HepG2 (cell line): ENCODE measurements at regions not wholly inside any gene's neighbourhood (a gene's known extent, or its start where the extent isn't known, plus 50 kb on each side); places are given as distances from the start of the nearest gene placed in this dataset.

Experiments
- ATAC-seq: fragments of 200-7000 bp; cut with Tn5 transposase; 3 replicates; pipeline ENCODE4 v1.9.1; 2020; ENCODE audit warnings: mild to moderate bottlenecking, moderate library complexity
- BruUV-seq: library from RNA; stranded (reverse); fragments of 400-500 nt; replicated peaks from 2 replicates; lab custom pipeline; 2021; lab: Mats Ljungman, UMichigan
- CTCF ChIA-PET: fragments of 300-600 bp; formaldehyde crosslinking; extraction: SDS; loops from one replicate; lab custom pipeline; 2021; ENCODE audit warnings: low total read pairs, inconsistent platforms, low intra/inter-chr PET ratio; lab: Yijun Ruan, JAX
- POLR2A ChIA-PET: fragments of 350-600 bp; sonication (Branson Sonifier 250); formaldehyde crosslinking; loops from one replicate; lab custom pipeline; 2020; ENCODE audit warnings: antibody characterized with exemption, inconsistent platforms; lab: Yijun Ruan, JAX
- DNase-seq: peaks from one replicate; pipeline ENCODE4 v3.0.0-alpha.2; 2015; ENCODE audit warnings: low spot score
- FAIRE-seq: peaks from 3 replicates; lab custom pipeline; 2011; peaks lifted over from hg19 to GRCh38; lab: Jason Lieb, UNC
- H2AFZ ChIP-seq: one replicate; pipeline ENCODE4 v1.6.1; 2011; ENCODE audit warnings: low read length, inconsistent platforms
- H3K27ac ChIP-seq: fragments of 300-600 bp; 3 replicates; pipeline ENCODE4 v1.8.0; 2011; ENCODE audit warnings: mixed run types, mild to moderate bottlenecking, mixed read lengths, low read length, inconsistent platforms; ENCODE audit not compliant: insufficient read depth; ENCODE audit errors: extremely low read length
- H3K27me3 ChIP-seq, 2 experiments: fragments of 200-600 bp in 1 of 2; 2 replicates in 1 of 2; 3 replicates in 1 of 2; pipeline versions ENCODE4 v1.6.0 to v1.8.0; 2011; ENCODE audit warnings: low read length in 2 of 2, mild to moderate bottlenecking in 2 of 2, moderate library complexity in 2 of 2, inconsistent platforms in 1 of 2; ENCODE audit not compliant: insufficient read depth in 2 of 2, control insufficient read depth in 1 of 2
- H3K36me3 ChIP-seq, 2 experiments: fragments of 200-600 bp in 1 of 2; replicated peaks in 1 of 2; 2 replicates in 1 of 2; 3 replicates in 1 of 2; pipeline versions ENCODE4 v1.5.1 to v1.8.0; 2011; ENCODE audit warnings: low read length in 2 of 2, inconsistent platforms in 1 of 2; ENCODE audit not compliant: insufficient read depth in 2 of 2, control insufficient read depth in 1 of 2
- H3K4me1 ChIP-seq: 2 replicates; pipeline ENCODE4 v1.5.1; 2012; ENCODE audit warnings: low read length, inconsistent platforms; ENCODE audit not compliant: insufficient read depth
- H3K4me2 ChIP-seq: 2 replicates; pipeline ENCODE4 v1.6.0; 2011; ENCODE audit warnings: low read depth, low read length, inconsistent platforms
- H3K4me3 ChIP-seq, 3 experiments: fragments of 200-600 bp in 1 of 3; sonication (generic), shearing (Covaris generic) in 1 of 3; replicated peaks in 1 of 3; 2 replicates each; pipeline ENCODE4 v1.5.1; 2011 to 2016; ENCODE audit warnings: low read length in 3 of 3, inconsistent platforms in 2 of 3, low read depth in 2 of 3, mild to moderate bottlenecking in 2 of 3, control low read depth in 1 of 3, mixed read lengths in 1 of 3; ENCODE audit not compliant: insufficient read depth in 1 of 3
- H3K79me2 ChIP-seq: one replicate; pipeline ENCODE4 v1.6.1; 2011; ENCODE audit warnings: low read length, inconsistent platforms; ENCODE audit not compliant: insufficient read depth
- H3K9ac ChIP-seq: 2 replicates; pipeline ENCODE4 v1.6.0; 2011; ENCODE audit warnings: mild to moderate bottlenecking, low read depth, low read length, inconsistent platforms; ENCODE audit not compliant: insufficient read depth
- H3K9me3 ChIP-seq: 2 replicates; pipeline ENCODE4 v1.5.1; 2012; ENCODE audit warnings: mild to moderate bottlenecking, low read length
- H4K20me1 ChIP-seq: 2 replicates; pipeline ENCODE4 v1.6.0; 2011; ENCODE audit warnings: inconsistent platforms, mild to moderate bottlenecking, low read length, moderate library complexity; ENCODE audit not compliant: insufficient read depth
- AHDC1 ChIP-seq: sonication (generic); formaldehyde crosslinking; IDR thresholded peaks from 2 replicates; pipeline ENCODE4 v1.5.1; 2020; ENCODE audit warnings: mild to moderate bottlenecking, missing genetic modification reagents, borderline replicate concordance
- BHLHE40 ChIP-seq: IDR thresholded peaks from 2 replicates; pipeline ENCODE4 v1.6.1; 2011; ENCODE audit warnings: low read length, improper control_type of control experiment
- CEBPZ ChIP-seq: IDR thresholded peaks from 2 replicates; pipeline ENCODE4 v1.6.1; 2012; ENCODE audit warnings: low read length, improper control_type of control experiment
- FOXC1 ChIP-seq: sonication (generic); formaldehyde crosslinking; IDR thresholded peaks from 2 replicates; pipeline ENCODE4 v1.8.0; 2022; ENCODE audit warnings: mild to moderate bottlenecking, missing genetic modification reagents, borderline replicate concordance
- MZF1 ChIP-seq: sonication (generic); formaldehyde crosslinking; IDR thresholded peaks from 2 replicates; pipeline ENCODE4 v1.8.1; 2023; ENCODE audit warnings: mild to moderate bottlenecking, missing genetic modification reagents, borderline replicate concordance
- NFIB ChIP-seq: sonication (generic); formaldehyde crosslinking; IDR thresholded peaks from 2 replicates; pipeline ENCODE4 v1.9.0; 2021; ENCODE audit warnings: missing genetic modification reagents, mild to moderate bottlenecking, borderline replicate concordance
- SRSF4 ChIP-seq: fragments of 200-400 bp; formaldehyde crosslinking; IDR thresholded peaks from one replicate; pipeline ENCODE4 v1.6.1; 2018; ENCODE audit warnings: mild to moderate bottlenecking, low read depth, low read length, moderate library complexity; ENCODE audit not compliant: poor library complexity, severe bottlenecking
- TP53 ChIP-seq: sonication (generic); formaldehyde crosslinking; conservative IDR thresholded peaks from 2 replicates; pipeline ENCODE4 v1.4.0; 2020; ENCODE audit warnings: missing genetic modification reagents
- ZBTB26 ChIP-seq: IDR thresholded peaks from 2 replicates; pipeline ENCODE4 v1.6.1; 2016; ENCODE audit warnings: missing compliant biosample characterization, missing genetic modification reagents, borderline replicate concordance
- ZFP90 ChIP-seq: sonication (generic); formaldehyde crosslinking; IDR thresholded peaks from 2 replicates; pipeline ENCODE4 v1.8.0; 2022; ENCODE audit warnings: missing genetic modification reagents, mild to moderate bottlenecking, inconsistent platforms, borderline replicate concordance
- ZSCAN21 ChIP-seq: sonication (generic); formaldehyde crosslinking; IDR thresholded peaks from 2 replicates; pipeline ENCODE4 v1.8.0; 2022; ENCODE audit warnings: mild to moderate bottlenecking, missing genetic modification reagents, moderate library complexity, borderline replicate concordance
- WGBS: methylation state at CpG from one replicate; pipeline ENCODE4 v1.1.6; 2017; ENCODE audit warnings: low lambda C conversion rate; 5-methylcytosine and 5-hydroxymethylcytosine counted together
- in situ Hi-C: cut with HindIII; loops from 2 replicates; pipeline ENCODE4 v1.10.0; 2017; ENCODE audit warnings: low pct_unique_long_range_greater_than_20kb; ENCODE audit not compliant: extremely low pct_ligation_motif_present
- intact Hi-C: fragments of 100-400 bp; cut with micrococcal nuclease; formaldehyde crosslinking; loops from one replicate; pipeline ENCODE4 v1.10.0; 2022; ENCODE audit not compliant: unreplicated experiment
- TF ChIP-seq, protein P1 (sequence below): fragments of 450-650 bp; IDR thresholded peaks from 2 replicates; pipeline ENCODE4 v1.6.1; 2016

GRCh38 chr15:72994534-72995177 is 57.6 kb upstream of the NEO1 start:
- no peak overlapping the region for H3K27ac ChIP-seq
- no peaks in the 10 kb centered on the region for H3K36me3 ChIP-seq
- POLR2A ChIA-PET = no interaction called here
- no peak overlapping the region for H3K4me3 ChIP-seq
- no TSS peak for BruUV-seq
- H3K79me2 ChIP-seq = no peaks in the 10 kb centered on the region
- FAIRE-seq = no peak
- H3K9me3 ChIP-seq = no peaks in the 10 kb centered on the region
- 24% methylated on average over 9 of the region's 9 CpGs for WGBS
- no peak overlapping the region for H3K4me2 ChIP-seq
- H3K9ac ChIP-seq = no peak overlapping the region
- in situ Hi-C loops = no loop called here
- intact Hi-C loops = no loop called here
- no peaks in the 10 kb centered on the region for H4K20me1 ChIP-seq
- H3K27me3 ChIP-seq = peaks cover 0 to 31% of the 10 kb centered on the region in 2 experiments; a peak in 3 of 5 replicates
- no peak for DNase-seq
- ATAC-seq = no peak
- no peak overlapping the region for H2AFZ ChIP-seq
- no peaks in the 10 kb centered on the region for H3K4me1 ChIP-seq
- CTCF ChIA-PET = no interaction called here
- TF ChIP-seq MZF1 (no peak), ZBTB26 (CRISPR knock-in tag) (no peak), AHDC1 (CRISPR knock-in tag) (no peak), TP53 (CRISPR knock-in tag) (no peak), FOXC1 (CRISPR knock-in tag) (no peak), CEBPZ (no peak), SRSF4 (no peak), NFIB (CRISPR knock-in tag) (no peak), ZSCAN21 (CRISPR knock-in tag) (no peak), ZFP90 (CRISPR knock-in tag) (no peak), BHLHE40 (no peak)
- TF ChIP-seq, protein P1, sequence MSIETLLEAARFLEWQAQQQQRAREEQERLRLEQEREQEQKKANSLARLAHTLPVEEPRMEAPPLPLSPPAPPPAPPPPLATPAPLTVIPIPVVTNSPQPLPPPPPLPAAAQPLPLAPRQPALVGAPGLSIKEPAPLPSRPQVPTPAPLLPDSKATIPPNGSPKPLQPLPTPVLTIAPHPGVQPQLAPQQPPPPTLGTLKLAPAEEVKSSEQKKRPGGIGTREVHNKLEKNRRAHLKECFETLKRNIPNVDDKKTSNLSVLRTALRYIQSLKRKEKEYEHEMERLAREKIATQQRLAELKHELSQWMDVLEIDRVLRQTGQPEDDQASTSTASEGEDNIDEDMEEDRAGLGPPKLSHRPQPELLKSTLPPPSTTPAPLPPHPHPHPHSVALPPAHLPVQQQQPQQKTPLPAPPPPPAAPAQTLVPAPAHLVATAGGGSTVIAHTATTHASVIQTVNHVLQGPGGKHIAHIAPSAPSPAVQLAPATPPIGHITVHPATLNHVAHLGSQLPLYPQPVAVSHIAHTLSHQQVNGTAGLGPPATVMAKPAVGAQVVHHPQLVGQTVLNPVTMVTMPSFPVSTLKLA = no peak
